PFSK-1 (cell line): ENCODE measurements at regions not wholly inside any gene's neighbourhood (a gene's known extent, or its start where the extent isn't known, plus 50 kb on each side); places are given as distances from the start of the nearest gene placed in this dataset.

Experiments
- FOXP2 ChIP-seq: optimal IDR thresholded peaks from 2 replicates; pipeline ENCODE3; 2011; ENCODE audit warnings: borderline replicate concordance, control low read depth, inconsistent platforms; ENCODE audit not compliant: insufficient read depth; ENCODE audit errors: extremely low read length, extremely low read depth
- POLR2AphosphoS5 ChIP-seq: IDR thresholded peaks from 2 replicates; pipeline ENCODE4 v1.6.1; 2012; ENCODE audit warnings: low read depth, mild to moderate bottlenecking, control low read depth, low read length, moderate library complexity
- REST ChIP-seq, 2 experiments: IDR thresholded peaks; 2 replicates each; pipeline versions ENCODE4 v1.6.1 to v1.8.0; 2011 to 2012; ENCODE audit warnings: low read depth in 2 of 2, low read length in 2 of 2, control low read depth in 1 of 2, inconsistent platforms in 1 of 2, mild to moderate bottlenecking in 1 of 2, moderate library complexity in 1 of 2; ENCODE audit not compliant: insufficient read depth in 1 of 2
- SIN3A ChIP-seq: IDR thresholded peaks from 2 replicates; pipeline ENCODE4 v1.6.1; 2012; ENCODE audit warnings: mild to moderate bottlenecking, low read length, moderate library complexity, borderline replicate concordance; ENCODE audit not compliant: insufficient read depth
- TAF1 ChIP-seq: IDR thresholded peaks from 2 replicates; pipeline ENCODE4 v1.6.1; 2012; ENCODE audit warnings: low read length, control low read depth, borderline replicate concordance; ENCODE audit not compliant: insufficient read depth

GRCh38 chr13:48873587-48873986 lies 102.1 kb upstream of the FNDC3A start:
- TF ChIP-seq TAF1, result no peak
- no peak for TF ChIP-seq POLR2AphosphoS5
- TF ChIP-seq REST (IDR thresholded peaks at IDR 0.05; ENCODE audit: insufficient read depth in 1 of 2, low read depth in 2 of 2, low read length in 2 of 2), result no peak
- TF ChIP-seq SIN3A, result no peak
- TF ChIP-seq FOXP2, result no peak
